ENCODE measurements at regions not wholly inside any gene's neighbourhood (a gene's known extent, or its start where the extent isn't known, plus 50 kb on each side); places are given as distances from the start of the nearest gene placed in this dataset.
A peak's percentile ranks its signal among the peaks of the same experiment; 100 is the strongest.

DNA sequence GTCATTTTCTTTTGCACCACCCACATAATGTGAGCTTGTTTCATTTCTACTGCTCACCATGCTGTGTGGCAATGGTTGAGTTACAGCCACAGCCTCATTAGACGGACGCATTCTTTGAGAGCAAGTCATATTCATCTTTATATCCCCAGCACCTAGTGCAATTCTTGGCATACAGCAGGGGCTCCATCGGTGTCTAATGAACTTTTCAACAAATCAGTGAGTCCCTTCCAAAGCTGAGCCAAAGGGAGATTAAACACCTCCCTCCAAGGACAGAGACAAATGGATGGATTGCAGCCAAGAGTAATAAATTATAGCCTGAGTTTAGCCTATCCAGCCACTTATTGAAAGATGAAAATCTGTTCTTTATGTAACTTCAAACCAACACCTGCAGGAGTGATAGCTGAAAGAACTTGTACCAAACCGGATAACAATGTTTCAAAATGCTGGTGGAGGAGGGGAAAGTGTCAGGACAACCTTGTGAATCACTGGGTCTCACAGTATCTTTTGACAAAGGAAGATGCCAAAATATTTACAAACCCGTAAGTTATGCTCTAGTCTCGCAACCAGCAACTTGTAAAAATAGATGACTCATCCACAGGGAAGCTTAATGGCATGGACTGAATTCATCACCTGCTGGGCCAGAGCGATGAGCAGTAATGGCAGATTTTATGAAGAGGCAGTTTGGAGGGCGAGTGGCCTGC, 139.0 kb downstream of the PXDC1 start:
- H3K27ac Mint-ChIP-seq, result peak overlapping the region; percentile 70
- TF ChIP-seq, protein P1, sequence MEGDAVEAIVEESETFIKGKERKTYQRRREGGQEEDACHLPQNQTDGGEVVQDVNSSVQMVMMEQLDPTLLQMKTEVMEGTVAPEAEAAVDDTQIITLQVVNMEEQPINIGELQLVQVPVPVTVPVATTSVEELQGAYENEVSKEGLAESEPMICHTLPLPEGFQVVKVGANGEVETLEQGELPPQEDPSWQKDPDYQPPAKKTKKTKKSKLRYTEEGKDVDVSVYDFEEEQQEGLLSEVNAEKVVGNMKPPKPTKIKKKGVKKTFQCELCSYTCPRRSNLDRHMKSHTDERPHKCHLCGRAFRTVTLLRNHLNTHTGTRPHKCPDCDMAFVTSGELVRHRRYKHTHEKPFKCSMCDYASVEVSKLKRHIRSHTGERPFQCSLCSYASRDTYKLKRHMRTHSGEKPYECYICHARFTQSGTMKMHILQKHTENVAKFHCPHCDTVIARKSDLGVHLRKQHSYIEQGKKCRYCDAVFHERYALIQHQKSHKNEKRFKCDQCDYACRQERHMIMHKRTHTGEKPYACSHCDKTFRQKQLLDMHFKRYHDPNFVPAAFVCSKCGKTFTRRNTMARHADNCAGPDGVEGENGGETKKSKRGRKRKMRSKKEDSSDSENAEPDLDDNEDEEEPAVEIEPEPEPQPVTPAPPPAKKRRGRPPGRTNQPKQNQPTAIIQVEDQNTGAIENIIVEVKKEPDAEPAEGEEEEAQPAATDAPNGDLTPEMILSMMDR (conservative IDR thresholded peaks at IDR 0.05), result no peak
- no peaks in the 10 kb centered on the region for H3K27me3 Mint-ChIP-seq
- H3K4me1 Mint-ChIP-seq (ENCODE audit: unreplicated experiment), result peaks cover 31% of the 10 kb centered on the region
- no peak for DNase-seq (ENCODE audit: extremely low spot score, unreplicated experiment)
- H3K9me3 Mint-ChIP-seq, result peaks cover 9% of the 10 kb centered on the region
- H3K36me3 Mint-ChIP-seq, result no peaks in the 10 kb centered on the region
- peak overlapping the region; percentile 60 for H3K4me3 Mint-ChIP-seq

DNA sequence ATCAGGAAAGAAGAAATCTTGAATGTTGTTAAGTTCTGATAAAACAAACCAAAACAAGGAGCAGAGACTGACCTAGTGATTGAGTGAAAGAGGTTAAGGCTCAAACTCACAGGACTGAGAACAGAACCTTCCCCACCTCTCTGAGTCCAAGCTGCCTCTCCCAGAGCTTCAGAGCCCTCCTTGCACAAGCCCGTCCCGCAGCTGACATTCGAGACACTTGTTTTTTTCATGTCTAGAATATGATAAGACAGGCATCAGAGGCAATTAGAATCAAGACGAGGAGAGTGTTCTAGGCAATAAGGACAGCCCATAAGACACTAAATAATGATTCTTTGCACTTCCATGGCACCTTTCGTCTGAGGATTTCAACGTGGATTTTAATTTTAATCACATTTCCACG, 140.6 kb downstream of the PXDC1 start:
- peaks cover 9% of the 10 kb centered on the region for H3K9me3 Mint-ChIP-seq
- peak overlapping the region; percentile 3 for H3K27ac Mint-ChIP-seq
- DNase-seq (ENCODE audit: extremely low spot score, unreplicated experiment), result no peak
- no peaks in the 10 kb centered on the region for H3K36me3 Mint-ChIP-seq
- H3K27me3 Mint-ChIP-seq, result no peaks in the 10 kb centered on the region
- H3K4me1 Mint-ChIP-seq (ENCODE audit: unreplicated experiment), result peaks cover 31% of the 10 kb centered on the region
- H3K4me3 Mint-ChIP-seq, result no peak overlapping the region
- TF ChIP-seq, protein P1 (conservative IDR thresholded peaks at IDR 0.05), result no peak

DNA sequence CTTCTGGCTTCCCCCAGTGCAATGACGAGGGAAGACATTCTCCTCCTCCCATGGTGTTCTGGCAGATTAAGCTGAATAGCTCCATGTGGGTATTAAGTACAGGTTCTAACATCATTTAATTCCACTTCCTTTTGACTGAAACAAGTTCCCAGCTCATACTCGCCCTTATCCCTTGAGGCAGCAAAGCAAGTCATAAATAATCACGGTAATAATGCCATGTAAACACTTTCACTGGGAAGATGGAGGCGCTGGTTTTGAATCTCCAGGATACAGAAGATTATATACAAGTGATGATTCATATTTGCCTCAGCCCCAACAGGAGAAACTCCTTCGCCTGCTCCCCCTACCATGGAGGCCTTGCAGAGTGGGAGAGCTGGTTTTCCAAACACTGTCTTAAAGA, 141.3 kb downstream of the PXDC1 start:
- no peak for DNase-seq (ENCODE audit: extremely low spot score, unreplicated experiment)
- TF ChIP-seq, protein P1 (conservative IDR thresholded peaks at IDR 0.05), result no peak
- peak overlapping the region; percentile 3 for H3K27ac Mint-ChIP-seq
- no peaks in the 10 kb centered on the region for H3K36me3 Mint-ChIP-seq
- peaks cover 31% of the 10 kb centered on the region for H3K4me1 Mint-ChIP-seq (ENCODE audit: unreplicated experiment)
- peaks cover 9% of the 10 kb centered on the region for H3K9me3 Mint-ChIP-seq
- no peaks in the 10 kb centered on the region for H3K27me3 Mint-ChIP-seq
- peak overlapping the region; percentile 1 for H3K4me3 Mint-ChIP-seq

DNA sequence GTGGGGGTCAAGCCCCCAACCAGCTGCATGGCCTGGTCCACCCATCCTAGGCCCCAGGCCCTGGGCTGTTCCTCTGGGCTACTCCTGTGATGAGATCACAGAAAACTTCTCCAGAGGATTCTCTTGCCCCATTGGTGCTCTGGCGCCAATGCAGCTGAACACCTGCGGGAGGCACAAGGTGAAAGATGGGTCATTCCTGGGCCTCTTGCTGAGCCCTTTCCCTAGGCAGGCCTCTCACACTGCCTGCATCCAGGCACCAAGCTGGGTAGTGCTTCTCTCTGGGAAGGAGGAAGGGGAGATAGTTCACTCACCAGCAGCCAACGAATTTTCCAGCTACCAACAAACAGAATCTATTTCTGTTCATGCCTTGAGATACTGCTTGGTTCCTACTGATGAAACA, 142.1 kb downstream of the PXDC1 start:
- TF ChIP-seq, protein P1 (conservative IDR thresholded peaks at IDR 0.05), result no peak
- no peaks in the 10 kb centered on the region for H3K36me3 Mint-ChIP-seq
- H3K27ac Mint-ChIP-seq, result no peak overlapping the region
- no peaks in the 10 kb centered on the region for H3K27me3 Mint-ChIP-seq
- no peak for DNase-seq (ENCODE audit: extremely low spot score, unreplicated experiment)
- H3K4me3 Mint-ChIP-seq, result no peak overlapping the region
- H3K9me3 Mint-ChIP-seq, result peaks cover 9% of the 10 kb centered on the region
- H3K4me1 Mint-ChIP-seq (ENCODE audit: unreplicated experiment), result peaks cover 31% of the 10 kb centered on the region

DNA sequence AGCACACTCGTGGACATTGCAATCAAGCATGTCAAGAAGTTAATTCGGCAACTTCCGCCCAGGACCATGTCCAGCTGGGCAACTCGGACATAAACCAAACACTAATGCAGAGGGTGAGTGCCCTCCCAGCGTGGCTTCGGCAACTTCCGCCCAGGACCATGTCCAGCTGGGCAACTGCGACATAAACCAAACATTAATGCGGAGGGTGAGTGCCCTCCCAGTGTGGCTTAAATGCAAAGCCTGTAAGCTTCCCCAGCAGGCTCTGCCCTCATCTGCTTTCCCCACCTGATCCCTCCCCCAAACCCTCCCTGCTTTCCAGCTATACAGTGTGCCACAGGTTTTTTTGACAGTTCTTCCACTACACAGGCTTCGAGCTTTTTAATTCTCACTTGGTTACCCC, 143.4 kb downstream of the PXDC1 start:
- DNase-seq (ENCODE audit: extremely low spot score, unreplicated experiment), result no peak
- peaks cover 13% of the 10 kb centered on the region for H3K9me3 Mint-ChIP-seq
- TF ChIP-seq, protein P1 (conservative IDR thresholded peaks at IDR 0.05), result no peak
- no peaks in the 10 kb centered on the region for H3K36me3 Mint-ChIP-seq
- H3K27ac Mint-ChIP-seq, result no peak overlapping the region
- peaks cover 35% of the 10 kb centered on the region for H3K4me1 Mint-ChIP-seq (ENCODE audit: unreplicated experiment)
- H3K4me3 Mint-ChIP-seq, result no peak overlapping the region
- H3K27me3 Mint-ChIP-seq, result no peaks in the 10 kb centered on the region
